ENCODE measurements at regions not wholly inside any gene's neighbourhood (a gene's known extent, or its start where the extent isn't known, plus 50 kb on each side); places are given as distances from the start of the nearest gene placed in this dataset.

GRCh38 chr4:54607067-54607466 lies 50.7 kb upstream of the KIT start:
- H3K4me3 ChIP-seq, result no peak overlapping the region
- H3K27ac ChIP-seq, result no peak overlapping the region
- peaks cover 0 to 19% (median 0%) of the 10 kb centered on the region in 11 donors for H3K9me3 ChIP-seq
- TF ChIP-seq, protein P1, sequence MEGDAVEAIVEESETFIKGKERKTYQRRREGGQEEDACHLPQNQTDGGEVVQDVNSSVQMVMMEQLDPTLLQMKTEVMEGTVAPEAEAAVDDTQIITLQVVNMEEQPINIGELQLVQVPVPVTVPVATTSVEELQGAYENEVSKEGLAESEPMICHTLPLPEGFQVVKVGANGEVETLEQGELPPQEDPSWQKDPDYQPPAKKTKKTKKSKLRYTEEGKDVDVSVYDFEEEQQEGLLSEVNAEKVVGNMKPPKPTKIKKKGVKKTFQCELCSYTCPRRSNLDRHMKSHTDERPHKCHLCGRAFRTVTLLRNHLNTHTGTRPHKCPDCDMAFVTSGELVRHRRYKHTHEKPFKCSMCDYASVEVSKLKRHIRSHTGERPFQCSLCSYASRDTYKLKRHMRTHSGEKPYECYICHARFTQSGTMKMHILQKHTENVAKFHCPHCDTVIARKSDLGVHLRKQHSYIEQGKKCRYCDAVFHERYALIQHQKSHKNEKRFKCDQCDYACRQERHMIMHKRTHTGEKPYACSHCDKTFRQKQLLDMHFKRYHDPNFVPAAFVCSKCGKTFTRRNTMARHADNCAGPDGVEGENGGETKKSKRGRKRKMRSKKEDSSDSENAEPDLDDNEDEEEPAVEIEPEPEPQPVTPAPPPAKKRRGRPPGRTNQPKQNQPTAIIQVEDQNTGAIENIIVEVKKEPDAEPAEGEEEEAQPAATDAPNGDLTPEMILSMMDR (IDR thresholded peaks at IDR 0.05), result no peak
- no peak for DNase-seq
- no peaks in the 10 kb centered on the region for H3K27me3 ChIP-seq
- H3K36me3 ChIP-seq, result no peaks in the 10 kb centered on the region
- H3K4me1 ChIP-seq, result no peaks in the 10 kb centered on the region
- no peak for ATAC-seq
- intact Hi-C loops (cut with DNase I), result no loop called here
- WGBS, 2 donors, result 63 to 77% methylated on average over 2 of the region's 2 CpGs

GRCh38 chr4:54607521-54607920 lies 50.2 kb upstream of the KIT start:
- Histone ChIP-seq H3K4me3 (no peak overlapping the region), H3K27ac (no peak overlapping the region), H3K27me3 (no peaks in the 10 kb centered on the region), H3K36me3 (no peaks in the 10 kb centered on the region), H3K4me1 (no peaks in the 10 kb centered on the region), H3K9me3 (peaks cover 0 to 19% (median 0%) of the 10 kb centered on the region in 11 donors)
- TF ChIP-seq, protein P1 (IDR thresholded peaks at IDR 0.05), result no peak
- intact Hi-C loops (cut with DNase I), result no loop called here
- ATAC-seq (no peak), DNase-seq (no peak)
